ENCODE measurements at regions not wholly inside any gene's neighbourhood (a gene's known extent, or its start where the extent isn't known, plus 50 kb on each side); places are given as distances from the start of the nearest gene placed in this dataset.

GRCh38 chr18:73719611-73720010 lies 428.0 kb downstream of the FBXO15 start:
- no peaks in the 10 kb centered on the region for H3K4me1 ChIP-seq (ENCODE audit: insufficient read depth, low read length)
- DNase-seq = no peak
- H3K9me3 ChIP-seq (ENCODE audit: low read length) = no peaks in the 10 kb centered on the region
- H3K4me3 ChIP-seq (ENCODE audit: low read length) = no peak overlapping the region
- ChIA-PET POLR2A (no interaction called here), CTCF (no interaction called here)
- Mint-ChIP-seq H3K9me3 (peaks cover 3 to 9% (median 5%) of the 10 kb centered on the region in 5 donors), H3K27ac (no peak overlapping the region), H3K4me1 (no peaks in the 10 kb centered on the region), H3K36me3 (no peaks in the 10 kb centered on the region), H3K27me3 (no peaks in the 10 kb centered on the region), H3K4me3 (no peak overlapping the region)
- H3K36me3 ChIP-seq (ENCODE audit: insufficient read depth, low read length) = no peaks in the 10 kb centered on the region
- no peak overlapping the region for H3K27ac ChIP-seq (ENCODE audit: low read depth, low read length)
- H3K27me3 ChIP-seq (ENCODE audit: insufficient read depth, low read length, poor library complexity, severe bottlenecking) = no peaks in the 10 kb centered on the region

GRCh38 chr18:73717570-73717969 lies 430.1 kb downstream of the FBXO15 start:
- H3K4me3 Mint-ChIP-seq = no peak overlapping the region
- no peaks in the 10 kb centered on the region for H3K36me3 ChIP-seq (ENCODE audit: insufficient read depth, low read length)
- DNase-seq = no peak
- no peaks in the 10 kb centered on the region for H3K9me3 ChIP-seq (ENCODE audit: low read length)
- no peaks in the 10 kb centered on the region for H3K4me1 Mint-ChIP-seq
- no peak overlapping the region for H3K27ac ChIP-seq (ENCODE audit: low read depth, low read length)
- H3K27ac Mint-ChIP-seq = no peak overlapping the region
- no peaks in the 10 kb centered on the region for H3K27me3 ChIP-seq (ENCODE audit: insufficient read depth, low read length, poor library complexity, severe bottlenecking)
- no peaks in the 10 kb centered on the region for H3K27me3 Mint-ChIP-seq
- no peaks in the 10 kb centered on the region for H3K36me3 Mint-ChIP-seq
- ChIA-PET CTCF (no interaction called here), POLR2A (no interaction called here)
- H3K4me1 ChIP-seq (ENCODE audit: insufficient read depth, low read length) = no peaks in the 10 kb centered on the region
- H3K9me3 Mint-ChIP-seq = peaks cover 4 to 10% (median 4%) of the 10 kb centered on the region in 5 donors
- no peak overlapping the region for H3K4me3 ChIP-seq (ENCODE audit: low read length)

- no peaks in the 10 kb centered on the region for H3K36me3 Mint-ChIP-seq
- peaks cover 2 to 7% (median 5%) of the 10 kb centered on the region in 5 donors for H3K9me3 Mint-ChIP-seq
- no peaks in the 10 kb centered on the region for H3K27me3 ChIP-seq (ENCODE audit: insufficient read depth, low read length, poor library complexity, severe bottlenecking)
- no peak for DNase-seq
- no peak overlapping the region for H3K4me3 ChIP-seq (ENCODE audit: low read length)
- ChIA-PET POLR2A (no interaction called here), CTCF (no interaction called here)
- H3K4me1 Mint-ChIP-seq = no peaks in the 10 kb centered on the region
- H3K27me3 Mint-ChIP-seq = no peaks in the 10 kb centered on the region
- no peaks in the 10 kb centered on the region for H3K9me3 ChIP-seq (ENCODE audit: low read length)
- no peaks in the 10 kb centered on the region for H3K36me3 ChIP-seq (ENCODE audit: insufficient read depth, low read length)
- H3K27ac Mint-ChIP-seq = no peak overlapping the region
- no peak overlapping the region for H3K4me3 Mint-ChIP-seq
- no peak overlapping the region for H3K27ac ChIP-seq (ENCODE audit: low read depth, low read length)
- H3K4me1 ChIP-seq (ENCODE audit: insufficient read depth, low read length) = no peaks in the 10 kb centered on the region
These were observed 432.4 kb downstream of the FBXO15 start for GRCh38 chr18:73715210-73715670.

- Mint-ChIP-seq H3K4me1 (no peaks in the 10 kb centered on the region), H3K27me3 (no peaks in the 10 kb centered on the region), H3K9me3 (peaks cover 2 to 7% (median 5%) of the 10 kb centered on the region in 5 donors), H3K4me3 (no peak overlapping the region), H3K27ac (no peak overlapping the region), H3K36me3 (no peaks in the 10 kb centered on the region)
- Histone ChIP-seq H3K36me3 (ENCODE audit: insufficient read depth, low read length) (no peaks in the 10 kb centered on the region), H3K27ac (ENCODE audit: low read depth, low read length) (no peak overlapping the region), H3K9me3 (ENCODE audit: low read length) (no peaks in the 10 kb centered on the region), H3K27me3 (ENCODE audit: insufficient read depth, low read length, poor library complexity, severe bottlenecking) (no peaks in the 10 kb centered on the region), H3K4me3 (ENCODE audit: low read length) (no peak overlapping the region), H3K4me1 (ENCODE audit: insufficient read depth, low read length) (no peaks in the 10 kb centered on the region)
- ChIA-PET CTCF (no interaction called here), POLR2A (no interaction called here)
- no peak for DNase-seq
These were observed 433.2 kb downstream of the FBXO15 start for GRCh38 chr18:73714466-73714865.

- no peaks in the 10 kb centered on the region for H3K9me3 ChIP-seq (ENCODE audit: low read length)
- Mint-ChIP-seq H3K4me1 (no peaks in the 10 kb centered on the region), H3K36me3 (no peaks in the 10 kb centered on the region), H3K9me3 (peaks cover 0 to 10% (median 4%) of the 10 kb centered on the region in 5 donors), H3K27me3 (no peaks in the 10 kb centered on the region), H3K27ac (no peak overlapping the region), H3K4me3 (no peak overlapping the region)
- H3K27ac ChIP-seq (ENCODE audit: low read depth, low read length) = no peak overlapping the region
- POLR2A ChIA-PET = no interaction called here
- H3K27me3 ChIP-seq (ENCODE audit: insufficient read depth, low read length, poor library complexity, severe bottlenecking) = no peaks in the 10 kb centered on the region
- no peaks in the 10 kb centered on the region for H3K36me3 ChIP-seq (ENCODE audit: insufficient read depth, low read length)
- DNase-seq = no peak
- CTCF ChIA-PET = no interaction called here
- no peak overlapping the region for H3K4me3 ChIP-seq (ENCODE audit: low read length)
- H3K4me1 ChIP-seq (ENCODE audit: insufficient read depth, low read length) = no peaks in the 10 kb centered on the region
These were observed 436.4 kb downstream of the FBXO15 start for GRCh38 chr18:73711256-73711655.

- Mint-ChIP-seq H3K4me3 (no peak overlapping the region), H3K4me1 (no peaks in the 10 kb centered on the region), H3K27me3 (no peaks in the 10 kb centered on the region), H3K27ac (no peak overlapping the region), H3K36me3 (no peaks in the 10 kb centered on the region), H3K9me3 (peaks cover 0 to 7% (median 3%) of the 10 kb centered on the region in 5 donors)
- POLR2A ChIA-PET = no interaction called here
- DNase-seq = no peak
- H3K27ac ChIP-seq (ENCODE audit: low read depth, low read length) = no peak overlapping the region
- H3K27me3 ChIP-seq (ENCODE audit: insufficient read depth, low read length, poor library complexity, severe bottlenecking) = no peaks in the 10 kb centered on the region
- no peaks in the 10 kb centered on the region for H3K4me1 ChIP-seq (ENCODE audit: insufficient read depth, low read length)
- H3K36me3 ChIP-seq (ENCODE audit: insufficient read depth, low read length) = no peaks in the 10 kb centered on the region
- CTCF ChIA-PET = no interaction called here
- no peak overlapping the region for H3K4me3 ChIP-seq (ENCODE audit: low read length)
- no peaks in the 10 kb centered on the region for H3K9me3 ChIP-seq (ENCODE audit: low read length)
These were observed 439.0 kb downstream of the FBXO15 start for GRCh38 chr18:73708591-73708990.

- H3K9me3 Mint-ChIP-seq = peaks cover 0 to 13% (median 3%) of the 10 kb centered on the region in 5 donors
- no peaks in the 10 kb centered on the region for H3K36me3 ChIP-seq (ENCODE audit: insufficient read depth, low read length)
- H3K4me3 ChIP-seq (ENCODE audit: low read length) = no peak overlapping the region
- no peaks in the 10 kb centered on the region for H3K4me1 Mint-ChIP-seq
- no peak overlapping the region for H3K27ac ChIP-seq (ENCODE audit: low read depth, low read length)
- DNase-seq = no peak
- no peaks in the 10 kb centered on the region for H3K36me3 Mint-ChIP-seq
- H3K27me3 ChIP-seq (ENCODE audit: insufficient read depth, low read length, poor library complexity, severe bottlenecking) = no peaks in the 10 kb centered on the region
- CTCF ChIA-PET = no interaction called here
- no peak overlapping the region for H3K27ac Mint-ChIP-seq
- H3K4me3 Mint-ChIP-seq = no peak overlapping the region
- no peaks in the 10 kb centered on the region for H3K9me3 ChIP-seq (ENCODE audit: low read length)
- H3K27me3 Mint-ChIP-seq = no peaks in the 10 kb centered on the region
- H3K4me1 ChIP-seq (ENCODE audit: insufficient read depth, low read length) = no peaks in the 10 kb centered on the region
- POLR2A ChIA-PET = no interaction called here
These were observed 440.6 kb downstream of the FBXO15 start for GRCh38 chr18:73707035-73707434.

GRCh38 chr18:73697353-73697752 lies 450.3 kb downstream of the FBXO15 start:
- Histone ChIP-seq H3K9me3 (ENCODE audit: low read length) (no peaks in the 10 kb centered on the region), H3K27me3 (ENCODE audit: insufficient read depth, low read length, poor library complexity, severe bottlenecking) (no peaks in the 10 kb centered on the region), H3K36me3 (ENCODE audit: insufficient read depth, low read length) (no peaks in the 10 kb centered on the region), H3K27ac (ENCODE audit: low read depth, low read length) (no peak overlapping the region), H3K4me3 (ENCODE audit: low read length) (no peak overlapping the region), H3K4me1 (ENCODE audit: insufficient read depth, low read length) (no peaks in the 10 kb centered on the region)
- Mint-ChIP-seq H3K4me1 (no peaks in the 10 kb centered on the region), H3K36me3 (no peaks in the 10 kb centered on the region), H3K27me3 (no peaks in the 10 kb centered on the region), H3K4me3 (no peak overlapping the region), H3K27ac (no peak overlapping the region), H3K9me3 (peaks cover 0 to 34% (median 2%) of the 10 kb centered on the region in 5 donors)
- DNase-seq = no peak
- POLR2A ChIA-PET = no interaction called here
- CTCF ChIA-PET = no interaction called here

GRCh38 chr18:73696698-73697097 lies 450.9 kb downstream of the FBXO15 start:
- Histone ChIP-seq H3K9me3 (ENCODE audit: low read length) (no peaks in the 10 kb centered on the region), H3K27me3 (ENCODE audit: insufficient read depth, low read length, poor library complexity, severe bottlenecking) (no peaks in the 10 kb centered on the region), H3K27ac (ENCODE audit: low read depth, low read length) (no peak overlapping the region), H3K36me3 (ENCODE audit: insufficient read depth, low read length) (no peaks in the 10 kb centered on the region), H3K4me3 (ENCODE audit: low read length) (no peak overlapping the region), H3K4me1 (ENCODE audit: insufficient read depth, low read length) (no peaks in the 10 kb centered on the region)
- CTCF ChIA-PET = no interaction called here
- POLR2A ChIA-PET = no interaction called here
- no peaks in the 10 kb centered on the region for H3K27me3 Mint-ChIP-seq
- H3K4me3 Mint-ChIP-seq = no peak overlapping the region
- peaks cover 0 to 28% (median 2%) of the 10 kb centered on the region in 5 donors for H3K9me3 Mint-ChIP-seq
- no peak overlapping the region for H3K27ac Mint-ChIP-seq
- no peak for DNase-seq
- H3K36me3 Mint-ChIP-seq = no peaks in the 10 kb centered on the region
- H3K4me1 Mint-ChIP-seq = no peaks in the 10 kb centered on the region
